GM18907 (cell line): ENCODE measurements at regions not wholly inside any gene's neighbourhood (a gene's known extent, or its start where the extent isn't known, plus 50 kb on each side); places are given as distances from the start of the nearest gene placed in this dataset.
"Not testable (repeated sequence)": the region's sequence is repeated elsewhere in the genome, so short reads cannot be mapped to it uniquely, and the experiment has no call there.

ENCODE experiments used
- ATAC-seq: cut with Tn5 transposase; IDR thresholded peaks from one replicate; pipeline ENCODE4 v1.9.1; 2021; ENCODE audit warnings: mild to moderate bottlenecking, moderate library complexity; ENCODE audit not compliant: unreplicated experiment

DNA sequence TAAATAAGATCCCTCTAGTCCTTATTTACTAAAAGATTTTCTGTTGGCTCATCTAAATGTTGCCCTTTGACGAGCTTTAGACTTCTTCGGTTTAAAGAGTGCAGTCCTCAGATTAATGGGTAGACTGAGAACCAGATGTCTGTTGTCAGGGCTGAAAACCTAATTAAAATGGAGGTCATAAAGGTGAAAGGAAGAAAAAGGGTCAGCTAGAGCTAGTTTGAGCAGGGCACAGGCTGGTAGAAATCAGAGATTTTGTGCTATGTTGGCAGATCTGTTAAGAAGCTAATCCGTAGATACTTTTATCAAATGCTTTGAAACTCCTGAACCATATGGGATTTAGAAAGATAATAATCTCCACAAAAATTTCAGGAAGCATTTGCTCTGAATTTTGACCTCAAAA is 959.0 kb downstream of the PLA2G4A start:
- no peak for ATAC-seq

DNA sequence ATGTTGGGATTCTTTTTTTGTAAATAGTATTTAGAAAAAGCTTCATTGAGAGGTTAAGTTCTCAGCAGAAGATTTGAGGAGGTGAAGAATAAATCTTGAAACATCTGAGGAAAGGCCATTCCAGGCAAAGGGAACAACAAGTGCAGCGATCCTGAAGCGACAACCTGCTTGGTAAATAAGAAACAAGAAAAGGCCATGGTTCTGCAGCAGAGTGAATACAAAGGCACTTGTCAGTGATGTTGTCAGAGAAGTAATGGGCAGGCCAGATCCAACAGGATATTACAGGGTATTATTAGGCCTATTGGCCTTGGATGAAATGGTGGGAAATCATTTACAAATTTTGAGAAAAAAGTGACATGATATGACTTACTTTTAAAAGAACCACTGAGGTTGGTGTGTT is 960.0 kb downstream of the PLA2G4A start:
- ATAC-seq: no peak

DNA sequence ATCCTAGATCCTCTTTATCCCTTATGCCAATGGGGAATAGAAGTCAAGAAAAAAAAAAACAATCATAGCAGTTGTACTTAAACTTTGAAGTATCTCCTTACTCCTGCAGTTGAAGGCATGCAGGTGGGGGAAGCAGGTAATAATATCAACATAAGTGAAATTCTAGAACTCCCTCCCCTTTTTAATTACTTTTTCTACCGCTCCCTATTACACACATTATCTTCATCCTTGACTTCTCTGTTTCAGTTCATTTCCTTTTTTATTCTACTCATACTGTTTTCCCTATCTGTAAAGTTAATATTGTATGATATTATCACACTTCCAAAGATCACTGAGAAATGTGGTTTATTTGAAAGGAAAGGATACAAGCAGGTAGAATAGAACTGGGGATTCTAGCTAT is 962.0 kb downstream of the PLA2G4A start:
- no peak for ATAC-seq

DNA sequence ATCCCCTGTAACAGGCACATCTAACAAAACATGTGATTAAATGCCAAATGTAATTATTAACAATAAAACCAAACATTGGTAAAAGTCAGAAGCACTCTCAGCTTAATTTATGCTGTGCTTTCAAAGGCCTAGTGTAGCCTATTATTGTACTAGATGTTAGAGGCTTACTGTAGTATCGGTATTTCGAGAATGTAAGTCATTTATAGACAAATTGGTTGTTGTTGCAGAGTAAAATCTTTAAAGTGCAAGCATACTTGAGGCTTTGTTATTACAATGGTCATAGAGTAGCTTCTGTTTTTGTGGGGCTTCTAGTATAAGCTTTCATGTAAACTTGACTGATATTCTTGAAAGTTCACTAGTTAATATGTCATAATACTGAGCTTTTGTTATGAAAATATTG is 965.8 kb downstream of the PLA2G4A start:
- no peak for ATAC-seq

DNA sequence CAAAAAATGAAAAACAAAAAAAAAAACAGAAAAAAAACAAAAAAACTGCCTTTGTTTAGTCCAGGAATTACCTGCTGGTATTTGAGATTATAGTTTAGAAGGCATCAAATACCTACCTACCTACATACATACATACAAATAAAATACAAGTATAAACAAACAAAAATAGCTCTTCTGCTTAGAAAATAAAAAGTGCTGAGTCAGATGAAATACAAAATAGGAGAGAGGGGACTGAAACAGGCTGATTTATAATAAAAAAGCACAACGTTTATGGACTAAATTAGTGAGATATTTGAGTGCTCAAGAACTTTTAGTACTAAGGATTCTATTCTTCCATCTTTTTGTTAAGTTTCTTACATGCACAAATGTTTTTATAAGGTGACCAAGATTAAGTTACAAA is 980.8 kb downstream of the PLA2G4A start:
- no peak for ATAC-seq

DNA sequence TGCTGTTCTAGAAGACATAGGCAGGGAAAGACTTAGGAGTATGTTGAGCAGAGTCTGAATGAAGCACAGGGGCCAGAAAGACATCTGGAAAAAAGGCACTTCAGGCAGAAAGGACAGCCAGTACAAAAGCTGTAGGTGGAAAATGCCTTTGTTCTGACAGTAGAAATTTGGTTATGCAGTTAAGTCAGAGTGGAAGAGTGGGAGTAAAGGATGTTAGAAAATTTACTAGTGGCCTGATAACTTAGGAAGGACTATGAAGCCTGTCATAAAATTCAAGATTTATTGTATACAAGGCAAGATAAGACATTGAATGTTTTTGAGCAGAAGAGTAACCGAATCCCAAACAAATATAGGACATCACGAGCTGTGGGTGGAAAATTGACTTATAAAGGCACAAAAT is 987.9 kb downstream of the PLA2G4A start:
- ATAC-seq: no peak

DNA sequence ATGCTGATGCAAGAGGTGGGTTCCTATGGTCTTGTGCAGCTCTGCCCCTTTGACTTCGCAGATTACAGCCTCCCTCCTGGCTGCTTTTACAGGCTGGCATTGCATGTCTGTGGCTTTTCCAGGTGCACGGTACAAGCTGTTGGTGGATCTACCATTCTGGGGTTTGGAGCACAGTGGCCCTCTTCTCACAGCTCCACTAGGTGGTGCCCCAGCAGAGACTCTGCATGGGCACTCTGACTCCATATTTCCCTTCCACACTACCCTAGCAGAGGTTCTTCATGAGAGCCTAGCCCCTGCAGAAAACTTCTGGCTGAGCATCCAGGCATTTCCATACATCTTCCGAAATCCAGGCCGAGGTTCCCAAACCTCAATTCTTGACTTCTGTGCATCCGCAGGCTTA is 989.0 kb downstream of the PLA2G4A start:
- no peak for ATAC-seq

DNA sequence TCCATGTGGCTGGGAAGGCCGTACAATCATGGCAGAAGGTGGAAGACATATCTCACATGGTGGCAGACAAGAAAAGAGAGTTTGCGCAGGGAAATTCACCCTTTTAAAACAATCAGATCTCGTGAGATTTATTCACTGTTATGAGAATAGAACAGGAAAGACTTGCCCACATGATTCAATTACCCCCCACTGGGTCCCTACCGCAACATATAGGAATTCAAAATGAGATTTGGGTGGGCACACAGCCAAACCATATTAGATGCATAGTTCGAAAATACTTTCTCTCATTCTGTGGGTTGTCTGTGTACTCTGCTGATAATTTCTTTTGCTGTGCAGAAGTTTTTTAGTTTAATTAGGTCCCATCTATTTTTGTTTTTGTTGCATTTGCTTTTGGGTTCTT is 990.3 kb downstream of the PLA2G4A start:
- ATAC-seq: no peak

DNA sequence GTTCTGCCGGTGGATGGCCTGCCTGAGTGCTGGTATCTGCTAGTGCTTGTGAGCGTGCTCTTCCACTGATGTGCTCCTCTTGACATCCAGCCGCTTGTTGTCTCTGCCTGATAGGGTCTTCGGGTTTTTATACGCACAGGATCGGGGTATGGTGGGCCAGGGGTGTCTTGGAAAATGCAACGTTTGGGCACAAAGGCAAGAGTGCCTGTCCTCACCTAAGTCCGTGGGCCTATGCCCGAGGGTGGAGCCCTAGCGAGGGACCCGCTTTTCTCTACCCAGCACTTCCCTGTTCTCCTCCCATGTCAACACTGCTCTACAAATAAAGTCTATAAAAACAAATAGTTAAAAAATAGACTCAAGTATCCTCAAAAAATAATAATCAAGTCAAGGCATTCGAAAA is 1007.8 kb downstream of the PLA2G4A start:
- no peak for ATAC-seq

DNA sequence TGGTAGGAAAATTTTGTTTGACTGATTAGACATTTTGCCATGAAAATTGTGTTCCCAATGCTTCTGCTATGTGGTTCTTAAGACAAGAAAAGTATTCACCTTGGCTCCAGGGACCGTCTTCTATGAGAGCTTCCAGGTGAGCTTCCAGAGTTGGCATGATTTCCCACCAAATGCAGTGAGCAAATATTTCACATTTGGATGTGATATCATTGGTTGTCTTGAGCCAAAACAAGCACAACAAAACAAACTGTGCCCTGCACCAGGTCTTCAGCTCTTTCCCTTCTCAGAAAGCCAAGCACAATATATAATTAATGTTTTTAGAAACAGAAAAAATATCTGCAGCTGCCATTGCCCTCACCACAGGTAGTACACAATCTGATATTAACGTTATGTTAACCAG is 1009.0 kb downstream of the PLA2G4A start:
- no peak for ATAC-seq

DNA sequence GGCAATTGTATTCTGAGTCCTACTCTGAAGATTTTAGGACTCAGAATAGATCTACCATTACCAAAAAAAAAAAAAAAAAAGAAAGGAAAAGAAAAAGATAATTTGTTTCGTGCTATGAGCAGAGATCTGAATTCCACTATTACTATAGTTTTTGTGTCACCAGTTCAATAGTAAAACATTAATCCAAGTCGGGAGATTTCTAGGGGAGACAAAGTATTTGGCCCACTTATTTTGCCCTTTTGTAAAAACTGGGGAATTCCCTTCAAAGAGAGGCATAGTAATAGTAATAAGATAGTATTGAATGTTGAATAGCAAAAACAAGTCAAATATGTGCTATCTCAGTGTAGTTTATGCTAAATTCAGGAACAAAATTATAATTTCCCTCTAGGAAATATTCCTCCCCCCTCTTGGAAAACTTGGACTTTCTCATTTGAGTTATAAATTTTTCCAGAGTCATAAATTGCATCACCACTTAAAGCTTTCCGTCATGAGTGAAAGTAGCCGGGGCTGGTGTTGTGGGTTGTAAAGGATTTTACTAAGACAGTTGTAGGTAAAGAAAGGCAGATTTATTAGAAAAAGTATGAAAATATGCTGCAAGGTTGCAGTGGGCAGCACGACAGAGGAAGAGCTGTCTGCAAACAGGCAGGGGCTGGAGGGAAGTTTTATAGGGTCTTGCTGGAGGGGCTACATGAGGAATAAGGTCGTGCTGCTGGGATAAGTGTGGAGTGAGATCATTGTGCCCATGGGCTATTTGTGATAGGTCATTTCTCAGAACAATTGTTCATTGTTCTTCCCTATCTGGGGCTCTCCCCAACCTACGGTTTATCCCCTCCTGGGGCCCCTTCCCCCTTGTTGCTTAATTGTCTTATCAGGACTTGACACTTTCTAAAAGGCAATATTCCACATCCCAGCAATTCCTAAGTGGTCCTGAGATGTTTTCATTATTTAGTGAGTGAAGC is 1009.9 kb downstream of the PLA2G4A start:
- ATAC-seq: no peak

DNA sequence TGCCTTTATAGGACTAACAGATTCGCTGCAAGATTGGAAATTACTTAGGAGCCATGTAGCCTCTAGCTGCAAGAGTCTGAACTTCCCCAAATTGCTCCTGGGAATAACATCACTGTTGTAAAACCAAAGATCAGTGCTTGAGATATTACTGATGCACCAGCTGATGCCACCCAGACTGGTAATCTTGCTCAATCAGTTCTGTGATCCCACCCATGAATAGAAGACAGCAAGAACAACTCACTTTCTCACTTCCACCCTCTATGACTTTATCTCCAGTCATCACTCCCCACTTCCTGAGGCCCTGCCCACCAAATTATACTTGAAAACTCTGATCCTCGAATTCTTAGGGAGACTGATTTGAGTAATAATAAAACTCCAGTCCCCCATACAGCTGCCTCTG is 1011.1 kb downstream of the PLA2G4A start:
- ATAC-seq: no peak

DNA sequence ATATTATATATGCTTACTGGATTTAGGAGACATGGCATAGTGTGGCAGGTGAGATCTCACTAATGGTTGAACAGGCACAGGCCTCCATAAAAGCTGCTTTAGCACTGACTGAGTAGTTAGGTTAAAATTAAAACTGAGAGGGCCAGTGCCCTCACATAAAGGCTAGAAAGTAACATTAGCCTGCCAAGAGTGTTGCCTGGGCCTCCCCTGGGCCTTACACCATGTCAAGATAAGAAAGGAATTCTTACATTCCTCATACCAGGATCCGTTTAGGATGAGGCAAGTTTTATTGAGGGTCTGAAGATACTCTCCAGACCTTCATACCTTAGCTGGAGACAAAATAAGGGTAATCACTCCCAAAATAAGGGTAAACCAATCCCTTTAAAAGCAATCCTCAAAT is 1011.8 kb downstream of the PLA2G4A start:
- no peak for ATAC-seq

DNA sequence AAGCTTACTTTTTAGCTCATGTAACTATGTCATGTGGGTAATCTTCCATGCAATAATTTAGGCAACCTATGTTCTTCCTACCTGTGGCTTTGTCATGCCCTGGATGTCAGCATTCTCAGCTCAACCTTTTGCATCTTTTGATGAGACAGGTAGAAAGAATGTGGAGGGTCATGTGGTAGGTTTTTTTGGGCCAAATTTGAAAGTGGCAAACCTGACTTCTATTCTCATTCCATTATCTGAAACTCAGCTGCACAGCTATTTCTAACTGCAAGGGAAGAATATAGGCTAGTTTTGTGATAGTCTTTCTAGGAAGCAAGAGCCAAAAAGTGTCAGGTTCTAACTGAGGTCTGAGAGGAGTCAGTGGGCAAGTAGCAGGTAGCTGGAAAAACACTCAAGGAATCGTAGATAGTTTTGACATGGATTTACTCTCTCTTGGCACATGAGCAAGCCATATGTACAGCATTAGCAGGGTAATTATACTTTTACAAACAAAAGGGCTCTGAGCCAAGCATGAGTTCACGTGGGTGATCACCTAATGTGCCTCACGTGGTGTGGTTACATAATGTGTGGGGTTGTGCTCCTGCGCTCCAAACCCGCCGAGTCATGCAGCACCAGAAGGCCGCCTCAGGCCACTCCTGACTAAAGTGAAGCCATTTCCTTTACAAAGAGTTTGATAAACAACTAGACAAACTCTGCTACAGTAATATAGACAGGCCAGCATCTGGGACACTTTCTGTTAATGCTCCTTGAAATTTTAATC is 1013.8 kb downstream of the PLA2G4A start:
- ATAC-seq: no peak

DNA sequence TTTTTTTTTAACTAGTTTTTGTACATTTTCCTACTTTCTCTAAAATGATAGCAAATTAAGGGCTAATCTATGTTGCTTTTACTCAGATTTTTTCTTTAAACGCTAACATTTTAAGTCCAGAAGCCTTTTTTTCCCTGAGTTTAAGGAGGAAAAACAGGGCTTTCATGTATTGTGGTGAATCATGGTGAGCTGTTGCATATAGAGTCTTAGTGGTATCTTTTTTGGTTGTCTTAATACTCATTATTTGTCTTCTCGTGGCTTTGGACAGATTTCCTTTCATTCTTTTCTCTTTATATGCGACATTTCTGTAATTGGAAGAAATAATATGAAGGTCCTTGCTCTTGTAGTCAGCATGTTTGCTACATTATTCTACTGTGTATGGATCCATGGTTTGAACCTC is 1015.6 kb downstream of the PLA2G4A start:
- ATAC-seq: no peak

DNA sequence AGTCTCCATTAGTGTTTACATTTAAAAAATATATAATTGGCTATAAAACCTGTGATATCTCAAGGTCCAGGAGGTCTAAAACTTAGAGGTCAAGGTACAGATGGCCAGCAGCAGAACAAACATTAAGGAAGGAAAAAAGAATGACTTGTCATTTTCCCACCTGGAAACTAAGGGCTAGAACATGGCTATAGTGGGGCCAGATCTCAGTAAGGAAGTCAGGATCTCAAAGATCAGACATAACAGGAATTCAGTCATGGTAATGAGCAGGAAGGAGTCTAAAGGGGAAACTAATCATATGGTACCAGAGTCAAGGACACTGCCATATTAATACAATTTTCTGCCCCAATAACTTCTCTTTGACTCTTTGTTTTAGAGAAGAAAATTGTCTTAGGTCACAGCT is 1018.8 kb downstream of the PLA2G4A start:
- ATAC-seq: no peak

DNA sequence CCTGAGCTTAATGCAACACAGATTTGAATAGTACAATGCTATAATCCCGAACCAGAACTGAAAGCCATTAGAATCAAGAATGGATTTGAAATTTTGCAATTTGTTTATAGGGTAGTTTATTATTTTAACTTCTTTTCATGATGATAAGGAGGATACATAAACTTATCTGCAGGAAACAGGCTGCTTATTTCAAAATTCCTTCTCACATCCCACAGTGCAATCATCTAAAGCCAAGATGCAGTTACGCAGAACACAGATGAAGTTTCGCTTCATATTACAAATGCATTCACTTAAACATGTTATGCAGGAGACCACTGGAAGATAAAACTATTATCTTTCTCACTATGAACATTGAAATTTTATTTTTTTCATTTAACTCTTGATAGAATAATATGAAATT is 1019.6 kb downstream of the PLA2G4A start:
- ATAC-seq: no peak

DNA sequence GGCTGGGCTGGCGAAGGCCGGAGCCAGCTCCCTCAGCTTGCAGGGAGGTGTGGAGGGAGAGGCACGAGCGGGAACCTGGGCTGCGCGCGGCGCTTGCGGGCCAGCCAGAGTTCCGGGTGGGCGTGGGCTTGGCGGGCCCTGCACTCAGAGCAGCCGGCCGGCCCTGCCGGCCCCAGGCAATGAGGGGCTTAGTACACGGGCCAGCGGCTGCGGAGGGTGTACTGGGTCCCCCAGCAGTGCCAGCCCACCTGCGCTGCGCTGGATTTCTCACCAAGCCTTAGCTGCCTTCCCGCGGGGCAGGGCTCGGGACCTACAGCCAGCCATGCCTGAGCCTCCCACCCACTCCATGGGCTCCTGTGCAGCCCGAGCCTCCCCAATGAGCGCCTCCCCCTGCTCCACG is 1021.4 kb downstream of the PLA2G4A start:
- ATAC-seq: not testable (repeated sequence)

DNA sequence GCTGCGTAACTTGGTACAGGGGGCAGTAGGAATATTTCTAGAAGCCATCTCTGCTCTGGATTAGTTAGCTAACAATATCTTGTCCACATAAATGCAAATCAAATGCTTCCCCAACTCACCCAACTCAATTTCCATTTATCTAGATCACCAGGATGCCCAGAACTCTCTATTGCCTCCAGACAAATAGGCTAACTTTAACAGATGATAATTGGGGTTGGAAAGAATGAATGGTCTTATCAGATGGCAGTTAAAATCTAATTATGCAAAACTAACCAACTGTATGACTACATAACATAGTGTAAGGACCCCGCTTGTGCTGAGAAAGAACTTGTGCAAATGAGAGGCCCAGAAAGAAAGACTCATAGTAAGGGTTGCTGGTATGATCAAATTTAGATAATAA is 1024.8 kb downstream of the PLA2G4A start:
- ATAC-seq: no peak

DNA sequence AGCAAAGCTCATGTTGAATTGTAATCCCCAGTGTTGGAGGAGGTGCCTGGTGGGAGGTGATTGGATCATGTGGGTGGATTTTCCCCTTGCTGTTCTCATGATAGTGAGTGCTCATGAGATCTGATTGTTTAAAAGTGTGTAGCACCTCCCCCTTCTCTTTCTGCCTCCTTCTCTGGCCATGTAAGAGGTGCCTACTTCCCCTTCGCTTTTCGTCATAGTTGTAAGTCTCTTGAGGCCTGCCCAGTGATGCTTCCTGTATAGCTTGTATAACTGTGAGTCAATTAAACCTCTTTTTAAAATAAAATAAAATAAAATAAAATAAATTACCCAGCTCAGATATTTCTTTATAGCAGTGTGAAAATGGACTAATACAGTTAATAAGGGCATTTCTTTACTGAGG is 1025.7 kb downstream of the PLA2G4A start:
- ATAC-seq: no peak

DNA sequence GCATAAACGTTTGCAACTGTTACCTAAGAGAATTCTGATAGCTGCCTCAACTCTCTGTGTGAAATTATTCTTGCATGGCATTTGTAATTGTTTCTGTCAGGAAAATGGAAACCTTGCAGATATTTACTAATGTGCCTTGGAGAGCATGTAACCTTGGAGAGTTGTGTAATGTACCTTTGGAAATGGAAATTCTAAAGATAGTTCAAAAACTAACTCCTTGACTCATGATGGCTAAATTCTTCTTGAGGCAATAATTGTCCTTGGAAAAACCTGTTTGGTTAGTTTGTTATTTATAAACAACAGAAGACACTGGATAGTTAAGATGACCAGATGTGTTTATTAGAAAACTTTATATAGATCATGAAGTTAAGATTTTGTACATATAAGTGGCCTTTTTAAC is 1033.8 kb downstream of the PLA2G4A start:
- no peak for ATAC-seq

DNA sequence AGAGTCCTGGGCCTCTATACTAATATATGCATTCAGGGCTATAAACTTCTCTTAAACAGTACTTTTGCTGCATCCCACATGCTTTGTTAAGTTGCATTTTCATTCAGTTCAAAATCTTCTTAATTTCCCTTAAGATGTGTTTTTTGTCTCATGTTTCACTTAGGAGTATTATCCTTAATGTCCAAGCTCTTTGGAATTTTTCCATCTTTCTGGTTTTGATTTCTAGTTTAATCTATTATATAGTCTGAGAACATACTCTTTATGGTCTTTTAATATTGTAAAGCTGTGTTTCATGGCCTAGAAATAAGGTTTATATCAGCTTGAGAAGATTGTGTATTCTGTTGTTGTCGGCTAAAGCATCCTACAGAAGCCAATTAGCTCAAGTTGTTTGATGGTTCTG is 1041.8 kb downstream of the PLA2G4A start:
- ATAC-seq: no peak
